Mesothelial cell of epicardium (in vitro differentiated cells): ENCODE measurements at regions not wholly inside any gene's neighbourhood (a gene's known extent, or its start where the extent isn't known, plus 50 kb on each side); places are given as distances from the start of the nearest gene placed in this dataset.
"Not testable (repeated sequence)": the region's sequence is repeated elsewhere in the genome, so short reads cannot be mapped to it uniquely, and the experiment has no call there.

Experiments
- DNase-seq, 2 experiments: peaks; one replicate each; pipeline ENCODE4 v3.0.0; 2021; ENCODE audit warnings: low spot score in 2 of 2; ENCODE audit not compliant: unreplicated experiment in 2 of 2
- H3K27ac Mint-ChIP-seq: 2 replicates; pipeline ENCODE4 v1.8.0; 2021; ENCODE audit warnings: mixed read lengths
- H3K27me3 Mint-ChIP-seq: 2 replicates; pipeline ENCODE4 v1.8.0; 2021; ENCODE audit warnings: low read depth, mixed read lengths
- H3K36me3 Mint-ChIP-seq: 2 replicates; pipeline ENCODE4 v1.8.0; 2021; ENCODE audit warnings: mixed read lengths
- H3K4me1 Mint-ChIP-seq: 2 replicates; pipeline ENCODE4 v1.8.0; 2021; ENCODE audit warnings: mixed read lengths
- H3K4me3 Mint-ChIP-seq: 2 replicates; pipeline ENCODE4 v1.8.0; 2021; ENCODE audit warnings: mild to moderate bottlenecking, moderate library complexity, mixed read lengths
- H3K9me3 Mint-ChIP-seq: 2 replicates; pipeline ENCODE4 v1.8.0; 2021; ENCODE audit warnings: mixed read lengths
- TF ChIP-seq, protein P1 (sequence below): fragments of 200-600 bp; sonication (generic); IDR thresholded peaks from one replicate; pipeline ENCODE4 v1.5.0; 2021; ENCODE audit warnings: antibody characterized with exemption; ENCODE audit not compliant: unreplicated experiment

DNA sequence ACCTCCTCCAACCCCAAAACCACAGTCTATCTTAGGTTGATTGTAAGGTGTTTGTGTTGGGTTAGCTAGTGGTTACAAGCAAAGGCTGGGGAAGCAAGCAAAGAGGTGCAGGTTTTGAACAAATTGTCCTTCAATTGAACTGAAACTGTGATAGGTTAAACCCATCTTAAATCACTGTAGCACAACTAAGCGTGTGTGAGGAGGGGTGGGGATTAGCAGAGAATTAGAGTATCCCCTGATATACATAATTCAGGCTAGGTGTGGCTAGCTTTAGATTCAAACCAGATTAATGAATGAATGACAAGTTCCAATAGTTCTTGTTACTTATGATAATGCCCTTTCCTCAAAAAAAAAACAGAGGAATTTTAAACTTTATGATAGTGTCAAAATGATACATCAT lies 191.0 kb upstream of the POF1B start:
- Mint-ChIP-seq H3K4me1 (no peaks in the 10 kb centered on the region), H3K9me3 (peaks cover 33% of the 10 kb centered on the region), H3K27ac (no peak overlapping the region), H3K4me3 (no peak overlapping the region), H3K36me3 (no peaks in the 10 kb centered on the region), H3K27me3 (no peaks in the 10 kb centered on the region)
- no peak for DNase-seq
- TF ChIP-seq, protein P1, sequence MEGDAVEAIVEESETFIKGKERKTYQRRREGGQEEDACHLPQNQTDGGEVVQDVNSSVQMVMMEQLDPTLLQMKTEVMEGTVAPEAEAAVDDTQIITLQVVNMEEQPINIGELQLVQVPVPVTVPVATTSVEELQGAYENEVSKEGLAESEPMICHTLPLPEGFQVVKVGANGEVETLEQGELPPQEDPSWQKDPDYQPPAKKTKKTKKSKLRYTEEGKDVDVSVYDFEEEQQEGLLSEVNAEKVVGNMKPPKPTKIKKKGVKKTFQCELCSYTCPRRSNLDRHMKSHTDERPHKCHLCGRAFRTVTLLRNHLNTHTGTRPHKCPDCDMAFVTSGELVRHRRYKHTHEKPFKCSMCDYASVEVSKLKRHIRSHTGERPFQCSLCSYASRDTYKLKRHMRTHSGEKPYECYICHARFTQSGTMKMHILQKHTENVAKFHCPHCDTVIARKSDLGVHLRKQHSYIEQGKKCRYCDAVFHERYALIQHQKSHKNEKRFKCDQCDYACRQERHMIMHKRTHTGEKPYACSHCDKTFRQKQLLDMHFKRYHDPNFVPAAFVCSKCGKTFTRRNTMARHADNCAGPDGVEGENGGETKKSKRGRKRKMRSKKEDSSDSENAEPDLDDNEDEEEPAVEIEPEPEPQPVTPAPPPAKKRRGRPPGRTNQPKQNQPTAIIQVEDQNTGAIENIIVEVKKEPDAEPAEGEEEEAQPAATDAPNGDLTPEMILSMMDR, result no peak

DNA sequence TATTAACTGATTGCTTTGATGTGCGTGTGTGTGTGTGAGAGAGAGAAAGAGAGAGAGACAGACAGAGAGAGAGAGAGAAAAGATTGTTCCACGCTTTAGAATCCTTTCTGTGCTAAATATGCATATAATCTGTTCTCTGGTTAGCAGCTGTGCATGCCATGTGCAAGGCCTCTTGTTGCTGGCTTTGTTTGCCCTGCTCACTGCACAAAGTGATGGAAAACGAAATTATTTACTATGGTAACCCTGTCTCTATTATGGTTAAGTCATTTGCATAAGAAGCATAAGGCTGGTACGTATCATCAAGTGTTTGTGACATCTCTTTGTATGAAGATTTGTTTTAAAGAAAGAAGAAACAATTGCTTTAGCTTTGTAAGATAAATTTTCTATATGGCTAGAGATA lies 190.2 kb upstream of the POF1B start:
- Mint-ChIP-seq H3K27me3 (no peaks in the 10 kb centered on the region), H3K9me3 (peaks cover 39% of the 10 kb centered on the region), H3K27ac (no peak overlapping the region), H3K4me3 (no peak overlapping the region), H3K36me3 (peaks cover 1% of the 10 kb centered on the region), H3K4me1 (no peaks in the 10 kb centered on the region)
- no peak for DNase-seq
- TF ChIP-seq, protein P1, result no peak

DNA sequence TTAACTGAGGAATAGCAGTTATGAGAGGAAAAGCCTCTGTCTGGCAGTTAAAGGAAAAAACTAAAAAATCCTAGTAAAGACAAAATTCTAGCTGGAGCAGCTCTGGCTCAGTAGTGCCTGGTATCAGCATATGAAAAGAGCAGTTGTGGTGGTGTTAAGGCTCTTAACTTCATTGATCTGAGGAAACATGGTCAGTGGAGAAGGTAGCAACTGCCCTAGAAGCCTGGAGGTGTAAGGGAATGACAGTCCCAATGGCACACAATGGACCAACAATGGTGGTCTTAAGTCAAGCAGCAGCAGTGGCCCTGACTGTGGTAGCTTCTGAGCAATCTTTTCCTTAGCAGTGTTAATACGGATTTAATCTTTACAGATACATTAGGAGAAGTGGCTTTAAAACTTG lies 189.6 kb upstream of the POF1B start:
- H3K4me1 Mint-ChIP-seq, result no peaks in the 10 kb centered on the region
- H3K27ac Mint-ChIP-seq, result no peak overlapping the region
- H3K4me3 Mint-ChIP-seq, result no peak overlapping the region
- peaks cover 1% of the 10 kb centered on the region for H3K36me3 Mint-ChIP-seq
- TF ChIP-seq, protein P1, result no peak
- no peaks in the 10 kb centered on the region for H3K27me3 Mint-ChIP-seq
- H3K9me3 Mint-ChIP-seq, result peaks cover 40% of the 10 kb centered on the region
- DNase-seq, result no peak

DNA sequence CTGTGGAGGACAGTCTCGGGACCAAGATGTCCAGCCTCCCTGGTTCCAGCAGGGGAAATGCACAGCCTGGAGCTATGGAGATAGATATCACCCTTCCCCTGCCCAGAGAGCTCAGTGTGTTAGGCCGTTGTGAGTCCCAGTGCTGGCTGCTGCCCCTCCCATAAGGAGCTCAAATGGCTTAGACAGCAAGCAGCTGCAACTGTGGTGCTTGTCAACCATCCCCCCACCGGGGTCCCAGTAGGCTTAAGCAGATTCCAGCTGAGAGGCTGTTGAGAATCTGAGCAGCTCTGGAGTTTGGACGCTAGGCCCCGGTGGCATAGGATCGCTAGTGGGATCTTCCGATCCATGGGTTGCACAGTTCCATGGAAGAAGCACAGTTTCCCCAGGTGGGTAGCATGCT lies 181.8 kb upstream of the POF1B start:
- Mint-ChIP-seq H3K27ac (no peak overlapping the region), H3K36me3 (peaks cover 1% of the 10 kb centered on the region), H3K9me3 (peaks cover 32% of the 10 kb centered on the region), H3K4me3 (no peak overlapping the region), H3K27me3 (no peaks in the 10 kb centered on the region), H3K4me1 (no peaks in the 10 kb centered on the region)
- no peak for DNase-seq
- TF ChIP-seq, protein P1, result no peak

DNA sequence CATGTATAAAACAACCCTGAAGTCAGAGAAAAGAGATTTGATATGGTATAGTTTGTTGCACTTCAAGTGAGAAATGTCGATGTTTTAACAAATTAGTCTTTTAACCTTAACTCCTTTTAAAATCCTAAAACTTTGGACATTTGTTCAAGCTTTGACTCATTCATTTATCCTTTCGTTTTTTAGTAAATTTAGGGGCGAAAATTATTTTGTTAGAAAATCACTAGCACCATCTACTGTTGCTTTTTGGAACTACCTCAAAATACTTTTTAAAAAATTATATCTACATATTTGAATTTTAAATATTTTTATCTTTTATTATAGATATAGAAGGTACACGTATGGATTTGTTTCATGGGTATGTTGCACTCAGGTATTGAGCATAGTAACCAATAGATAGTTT lies 165.1 kb upstream of the POF1B start:
- TF ChIP-seq, protein P1, result peak; percentile 76
- Mint-ChIP-seq H3K4me3 (no peak overlapping the region), H3K4me1 (peaks cover 7% of the 10 kb centered on the region), H3K27ac (no peak overlapping the region), H3K36me3 (no peaks in the 10 kb centered on the region), H3K9me3 (peaks cover 14% of the 10 kb centered on the region), H3K27me3 (no peaks in the 10 kb centered on the region)
- DNase-seq, result no peak

DNA sequence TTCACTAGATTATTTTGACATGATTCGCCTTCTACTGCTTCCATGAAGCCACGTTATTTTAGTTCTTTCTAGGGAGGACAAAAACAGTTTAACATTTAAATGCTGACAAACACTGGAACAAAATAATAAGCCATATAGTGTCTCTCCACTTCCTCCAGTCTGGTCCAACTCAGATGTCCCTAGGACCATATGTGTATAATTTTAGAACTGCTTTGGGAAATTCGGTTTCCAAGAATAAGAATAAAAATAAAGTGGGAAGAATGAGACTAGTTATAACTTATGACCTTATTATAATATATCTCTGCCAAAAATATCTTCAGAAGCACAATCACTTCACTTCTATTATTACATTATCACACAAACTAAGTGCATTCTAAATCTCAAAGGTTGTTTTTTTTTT lies 164.4 kb upstream of the POF1B start:
- H3K36me3 Mint-ChIP-seq, result no peaks in the 10 kb centered on the region
- DNase-seq, result no peak
- H3K9me3 Mint-ChIP-seq, result peaks cover 10% of the 10 kb centered on the region
- H3K27me3 Mint-ChIP-seq, result no peaks in the 10 kb centered on the region
- no peak overlapping the region for H3K27ac Mint-ChIP-seq
- no peak overlapping the region for H3K4me3 Mint-ChIP-seq
- TF ChIP-seq, protein P1, result no peak
- H3K4me1 Mint-ChIP-seq, result peaks cover 1% of the 10 kb centered on the region

DNA sequence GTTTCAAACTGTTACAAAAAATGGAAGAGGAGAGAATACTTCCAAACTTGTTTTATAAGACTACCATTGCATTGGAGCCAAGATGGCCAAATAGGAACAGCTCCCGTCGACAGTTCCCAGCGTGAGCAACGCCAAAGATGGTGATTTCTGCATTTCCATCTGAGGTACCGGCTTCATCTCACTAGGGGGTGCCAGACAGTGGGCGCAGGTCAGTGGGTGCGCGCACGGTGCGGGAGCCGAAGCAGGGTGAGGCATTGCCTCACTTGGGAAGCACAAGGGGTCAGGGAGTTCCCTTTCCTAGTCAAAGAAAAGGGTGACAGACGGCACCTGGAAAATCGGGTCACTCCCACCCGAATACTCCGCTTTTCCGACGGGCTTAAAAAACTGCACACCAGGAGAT lies 149.7 kb upstream of the POF1B start:
- H3K36me3 Mint-ChIP-seq, H3K4me3 Mint-ChIP-seq, H3K4me1 Mint-ChIP-seq, H3K27me3 Mint-ChIP-seq, H3K27ac Mint-ChIP-seq, DNase-seq: not testable (repeated sequence)
- peaks cover 42% of the 10 kb centered on the region for H3K9me3 Mint-ChIP-seq
